Breast epithelium (tissue), 4 donors: ENCODE measurements at regions not wholly inside any gene's neighbourhood (a gene's known extent, or its start where the extent isn't known, plus 50 kb on each side); places are given as distances from the start of the nearest gene placed in this dataset.

Experiments
- DNase-seq, 2 donors: peaks; one replicate each; pipeline ENCODE4 v3.0.0-alpha.2; 2019; ENCODE audit warnings: low spot score in 2 of 2
- H3K27ac ChIP-seq, 2 donors: fragments of 200-600 bp; sonication (generic) in 1 of 2; one replicate each; pipeline ENCODE4 v1.5.1; 2016 to 2019; ENCODE audit warnings: mild to moderate bottlenecking in 1 of 2
- H3K27me3 ChIP-seq, 2 donors: fragments of 200-600 bp; sonication (generic) in 1 of 2; one replicate each; pipeline versions ENCODE4 v1.5.1 to v1.6.0; 2017 to 2019; ENCODE audit warnings: control low read depth in 1 of 2, mild to moderate bottlenecking in 1 of 2
- H3K36me3 ChIP-seq: fragments of 200-600 bp; one replicate; pipeline ENCODE4 v1.5.1; 2019
- H3K4me1 ChIP-seq, 2 donors: fragments of 200-600 bp; sonication (generic); one replicate each; pipeline ENCODE4 v1.5.1; 2016 to 2019; ENCODE audit warnings: control low read depth in 1 of 2
- H3K4me3 ChIP-seq, 3 donors: fragments of 200-600 bp; sonication (generic); 1 replicate in 2 of 3; 2 replicates in 1 of 3; pipeline ENCODE4 v1.5.1; 2016 to 2019; ENCODE audit warnings: mild to moderate bottlenecking in 3 of 3, moderate library complexity in 2 of 3
- H3K9me3 ChIP-seq, 2 donors: fragments of 200-600 bp; sonication (generic) in 1 of 2; one replicate each; pipeline ENCODE4 v1.5.1; 2016 to 2019; ENCODE audit warnings: control low read depth in 1 of 2
- CTCF ChIP-seq, 3 donors: fragments of 450-650 bp; IDR thresholded peaks; one replicate each; pipeline ENCODE4 v1.5.1; 2016 to 2017; ENCODE audit warnings: antibody characterized with exemption in 3 of 3, mild to moderate bottlenecking in 3 of 3, moderate library complexity in 3 of 3
- POLR2A ChIP-seq: fragments of 450-650 bp; IDR thresholded peaks from one replicate; pipeline ENCODE4 v1.6.1; 2016; ENCODE audit warnings: antibody characterized with exemption, mild to moderate bottlenecking, moderate library complexity
- POLR2AphosphoS5 ChIP-seq, 3 donors: sonication (generic); formaldehyde crosslinking; IDR thresholded peaks; one replicate each; pipeline ENCODE4 v1.6.1; 2017; ENCODE audit warnings: antibody characterized with exemption in 3 of 3
- intact Hi-C: fragments of 100-400 bp; cut with DNase I; formaldehyde crosslinking; loops from one replicate; pipeline ENCODE4 v1.15.1; 2023; ENCODE audit warnings: low total_unique reads

GRCh38 chr10:123449234-123449962 is 216.8 kb upstream of the GPR26 start:
- Histone ChIP-seq H3K27ac (no peak overlapping the region), H3K36me3 (no peaks in the 10 kb centered on the region), H3K4me1 (no peaks in the 10 kb centered on the region), H3K27me3 (no peaks in the 10 kb centered on the region), H3K9me3 (no peaks in the 10 kb centered on the region), H3K4me3 (no peak overlapping the region)
- DNase-seq = no peak
- TF ChIP-seq POLR2AphosphoS5 (IDR thresholded peaks at IDR 0.05) (no peak), CTCF (IDR thresholded peaks at IDR 0.05) (no peak), POLR2A (no peak)
- intact Hi-C loops = no loop called here

GRCh38 chr10:123450956-123451605 is 215.1 kb upstream of the GPR26 start:
- Histone ChIP-seq H3K27me3 (no peaks in the 10 kb centered on the region), H3K27ac (no peak overlapping the region), H3K9me3 (no peaks in the 10 kb centered on the region), H3K36me3 (no peaks in the 10 kb centered on the region), H3K4me1 (no peaks in the 10 kb centered on the region), H3K4me3 (no peak overlapping the region)
- TF ChIP-seq POLR2AphosphoS5 (IDR thresholded peaks at IDR 0.05) (no peak), POLR2A (no peak), CTCF (IDR thresholded peaks at IDR 0.05) (no peak)
- intact Hi-C loops = no loop called here
- no peak for DNase-seq

GRCh38 chr10:123451618-123452245 is 214.4 kb upstream of the GPR26 start:
- Histone ChIP-seq H3K27me3 (no peaks in the 10 kb centered on the region), H3K9me3 (no peaks in the 10 kb centered on the region), H3K36me3 (no peaks in the 10 kb centered on the region), H3K4me3 (no peak overlapping the region), H3K27ac (no peak overlapping the region), H3K4me1 (no peaks in the 10 kb centered on the region)
- TF ChIP-seq POLR2A = no peak
- TF ChIP-seq CTCF (IDR thresholded peaks at IDR 0.05) = no peak
- TF ChIP-seq POLR2AphosphoS5 (IDR thresholded peaks at IDR 0.05) = no peak
- DNase-seq = no peak
- intact Hi-C loops = no loop called here

GRCh38 chr10:123454987-123455386 is 211.2 kb upstream of the GPR26 start:
- H3K36me3 ChIP-seq = no peaks in the 10 kb centered on the region
- DNase-seq = no peak
- TF ChIP-seq CTCF (IDR thresholded peaks at IDR 0.05) (no peak), POLR2AphosphoS5 (IDR thresholded peaks at IDR 0.05) (no peak), POLR2A (no peak)
- no peaks in the 10 kb centered on the region for H3K4me1 ChIP-seq
- no peak overlapping the region for H3K27ac ChIP-seq
- no peaks in the 10 kb centered on the region for H3K9me3 ChIP-seq
- intact Hi-C loops = no loop called here
- no peaks in the 10 kb centered on the region for H3K27me3 ChIP-seq
- H3K4me3 ChIP-seq = no peak overlapping the region

GRCh38 chr10:123455861-123456260 is 210.3 kb upstream of the GPR26 start:
- Histone ChIP-seq H3K9me3 (no peaks in the 10 kb centered on the region), H3K36me3 (no peaks in the 10 kb centered on the region), H3K4me1 (no peaks in the 10 kb centered on the region), H3K4me3 (no peak overlapping the region), H3K27me3 (no peaks in the 10 kb centered on the region), H3K27ac (no peak overlapping the region)
- DNase-seq = no peak
- TF ChIP-seq POLR2AphosphoS5 (IDR thresholded peaks at IDR 0.05) (no peak), CTCF (IDR thresholded peaks at IDR 0.05) (no peak), POLR2A (no peak)
- intact Hi-C loops = no loop called here
